B cell (primary cell): ENCODE measurements at regions not wholly inside any gene's neighbourhood (a gene's known extent, or its start where the extent isn't known, plus 50 kb on each side); places are given as distances from the start of the nearest gene placed in this dataset.

Source experiments
- ATAC-seq: fragments of 200-7000 bp; cut with Tn5 transposase; one replicate; pipeline ENCODE4 v1.10.0; 2021; ENCODE audit warnings: low read depth, mild to moderate bottlenecking, moderate number of reproducible peaks, moderate library complexity
- CTCF ChIA-PET: fragments of 350-600 bp; sonication (Branson Sonifier 250); formaldehyde crosslinking; loops from one replicate; lab custom pipeline; 2021; ENCODE audit warnings: antibody characterized with exemption, inconsistent platforms; lab: Charles Lee
- POLR2A ChIA-PET: fragments of 350-600 bp; sonication (Branson Sonifier 250); formaldehyde crosslinking; loops from one replicate; lab custom pipeline; 2021; ENCODE audit warnings: antibody characterized with exemption; lab: Charles Lee
- DNase-seq: peaks from one replicate; pipeline ENCODE4 v3.0.0; 2013
- H2AFZ ChIP-seq: 2 replicates; pipeline ENCODE4 v1.6.1; 2012; ENCODE audit warnings: mild to moderate bottlenecking, low read depth, low read length; ENCODE audit not compliant: insufficient read depth, poor library complexity, severe bottlenecking
- H3K27ac ChIP-seq, 2 donors: 1 replicate in 1 of 2; 2 replicates in 1 of 2; pipeline ENCODE4 v1.5.1; 2012 to 2013; ENCODE audit warnings: low read length in 2 of 2, mild to moderate bottlenecking in 2 of 2, moderate library complexity in 1 of 2
- H3K27me3 ChIP-seq, 4 experiments: fragments of 200-600 bp in 1 of 4; sonication (generic) in 1 of 4; replicated peaks in 1 of 4; 1 replicate in 2 of 4; 2 replicates in 2 of 4; pipeline versions ENCODE4 v1.6.1 to v1.7.0; 2013 to 2016; ENCODE audit warnings: low read length in 3 of 4, mild to moderate bottlenecking in 2 of 4, mixed read lengths in 1 of 4, moderate library complexity in 1 of 4; ENCODE audit not compliant: insufficient read depth in 4 of 4, control insufficient read depth in 3 of 4; ENCODE audit errors: control extremely low read depth in 1 of 4
- H3K36me3 ChIP-seq, 2 experiments: replicated peaks in 1 of 2; 1 replicate in 1 of 2; 2 replicates in 1 of 2; pipeline versions ENCODE4 v1.6.1 to v1.7.1; 2013; ENCODE audit warnings: low read length in 1 of 2; ENCODE audit not compliant: insufficient read depth in 2 of 2, control insufficient read depth in 1 of 2; ENCODE audit errors: control extremely low read depth in 1 of 2, extremely low read depth in 1 of 2
- H3K4me1 ChIP-seq, 2 donors: fragments of 200-600 bp in 1 of 2; sonication (generic) in 1 of 2; 1 replicate in 1 of 2; 2 replicates in 1 of 2; pipeline versions ENCODE4 v1.5.1 to v1.6.1; 2013 to 2017; ENCODE audit warnings: low read length in 2 of 2; ENCODE audit not compliant: control insufficient read depth in 2 of 2, insufficient read depth in 2 of 2
- H3K4me2 ChIP-seq: replicated peaks from 2 replicates; pipeline ENCODE3; 2012; ENCODE audit warnings: mild to moderate bottlenecking, low read depth, low read length; ENCODE audit not compliant: poor library complexity, severe bottlenecking
- H3K4me3 ChIP-seq, 5 experiments: fragments of 200-600 bp in 1 of 5; sonication (generic) in 1 of 5; 1 replicate in 3 of 5; 2 replicates in 2 of 5; pipeline versions ENCODE4 v1.5.1 to v1.7.0; 2011 to 2016; ENCODE audit warnings: low read length in 4 of 5, mild to moderate bottlenecking in 4 of 5, low read depth in 2 of 5, control low read depth in 1 of 5, moderate library complexity in 1 of 5; ENCODE audit not compliant: insufficient read depth in 1 of 5; ENCODE audit errors: control extremely low read depth in 1 of 5, extremely low read depth in 1 of 5
- H3K79me2 ChIP-seq: fragments of 200-600 bp; sonication (generic); one replicate; pipeline ENCODE4 v1.6.0; 2016; ENCODE audit warnings: low read length; ENCODE audit not compliant: control insufficient read depth, insufficient read depth
- H3K9ac ChIP-seq: fragments of 200-600 bp; sonication (generic); 2 replicates; pipeline ENCODE4 v1.6.1; 2017; ENCODE audit warnings: mild to moderate bottlenecking, low read length, moderate library complexity
- H3K9me3 ChIP-seq, 3 donors: one replicate each; pipeline versions ENCODE4 v1.6.1 to v1.7.1; 2013; ENCODE audit warnings: low read length in 2 of 3; ENCODE audit not compliant: control insufficient read depth in 2 of 3, insufficient read depth in 1 of 3; ENCODE audit errors: control extremely low read depth in 1 of 3
- H4K20me1 ChIP-seq: 2 replicates; pipeline ENCODE4 v1.6.0; 2012; ENCODE audit warnings: mild to moderate bottlenecking, low read length; ENCODE audit not compliant: insufficient read depth, control insufficient read depth, poor library complexity, severe bottlenecking
- H3K27ac Mint-ChIP-seq: one replicate; pipeline ENCODE4 v1.8.0; 2021; ENCODE audit warnings: mixed read lengths
- H3K27me3 Mint-ChIP-seq: one replicate; pipeline ENCODE4 v1.8.0; 2021; ENCODE audit warnings: mixed read lengths
- H3K4me1 Mint-ChIP-seq: one replicate; pipeline ENCODE4 v1.8.0; 2021; ENCODE audit warnings: mixed read lengths
- H3K4me3 Mint-ChIP-seq: one replicate; pipeline ENCODE4 v1.8.0; 2021; ENCODE audit warnings: mixed read lengths
- H3K9me3 Mint-ChIP-seq: one replicate; pipeline ENCODE4 v1.8.0; 2022; ENCODE audit warnings: mixed read lengths; ENCODE audit not compliant: insufficient read depth
- EZH2 ChIP-seq: IDR thresholded peaks from 2 replicates; pipeline ENCODE4 v1.6.1; 2012; ENCODE audit warnings: borderline replicate concordance, low read depth, mild to moderate bottlenecking, moderate library complexity, low read length; ENCODE audit not compliant: insufficient read depth, poor library complexity, severe bottlenecking
- WGBS: methylation state at CpG from one replicate; pipeline ENCODE4 v1.1.5; 2013; ENCODE audit warnings: missing lambda C conversion rate; ENCODE audit not compliant: insufficient coverage; 5-methylcytosine and 5-hydroxymethylcytosine counted together
- intact Hi-C: fragments of 100-400 bp; cut with micrococcal nuclease; formaldehyde crosslinking; loops from one replicate; pipeline ENCODE4 v1.10.0; 2022
- TF ChIP-seq, protein P1 (sequence below): fragments of 200-600 bp; IDR thresholded peaks from one replicate; pipeline ENCODE4 v1.8.0; 2022; ENCODE audit warnings: antibody characterized with exemption, mild to moderate bottlenecking

DNA sequence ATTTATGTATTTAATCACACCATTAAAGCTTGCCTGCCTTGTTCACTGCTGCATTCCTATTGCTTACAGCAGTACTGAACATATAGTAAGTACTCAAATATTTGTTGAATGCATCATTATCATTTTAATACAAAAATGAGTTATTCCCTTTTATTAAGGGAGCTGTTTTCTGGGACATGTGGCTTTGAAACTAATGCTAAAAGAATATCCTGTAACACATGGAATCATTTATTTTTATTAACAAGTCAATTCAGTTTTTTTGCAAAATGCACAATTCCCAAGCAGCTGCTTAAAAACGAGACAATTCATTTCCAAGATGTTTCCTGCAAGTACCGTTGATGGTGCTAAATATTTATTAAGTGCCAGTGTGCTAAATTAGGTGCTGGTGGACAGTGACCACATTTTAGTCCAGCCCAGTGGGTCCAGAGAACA, 148.3 kb upstream of the NR3C1 start:
- ATAC-seq, result no peak
- H3K27ac Mint-ChIP-seq, result no peak overlapping the region
- peaks cover 3% of the 10 kb centered on the region for H3K9me3 Mint-ChIP-seq
- H3K4me2 ChIP-seq, result no peak overlapping the region
- H3K27me3 Mint-ChIP-seq, result no peaks in the 10 kb centered on the region
- ChIA-PET POLR2A (no interaction called here), CTCF (no interaction called here)
- no peaks in the 10 kb centered on the region for H4K20me1 ChIP-seq
- no peaks in the 10 kb centered on the region for H3K9me3 ChIP-seq
- WGBS, result 80% methylated on average over 1 of the region's 2 CpGs
- no peak overlapping the region for H2AFZ ChIP-seq
- no peak overlapping the region for H3K4me3 Mint-ChIP-seq
- H3K27me3 ChIP-seq, result no peaks in the 10 kb centered on the region
- no peak for DNase-seq
- intact Hi-C loops, result no loop called here
- no peak overlapping the region for H3K27ac ChIP-seq
- TF ChIP-seq EZH2, result no peak
- TF ChIP-seq, protein P1, sequence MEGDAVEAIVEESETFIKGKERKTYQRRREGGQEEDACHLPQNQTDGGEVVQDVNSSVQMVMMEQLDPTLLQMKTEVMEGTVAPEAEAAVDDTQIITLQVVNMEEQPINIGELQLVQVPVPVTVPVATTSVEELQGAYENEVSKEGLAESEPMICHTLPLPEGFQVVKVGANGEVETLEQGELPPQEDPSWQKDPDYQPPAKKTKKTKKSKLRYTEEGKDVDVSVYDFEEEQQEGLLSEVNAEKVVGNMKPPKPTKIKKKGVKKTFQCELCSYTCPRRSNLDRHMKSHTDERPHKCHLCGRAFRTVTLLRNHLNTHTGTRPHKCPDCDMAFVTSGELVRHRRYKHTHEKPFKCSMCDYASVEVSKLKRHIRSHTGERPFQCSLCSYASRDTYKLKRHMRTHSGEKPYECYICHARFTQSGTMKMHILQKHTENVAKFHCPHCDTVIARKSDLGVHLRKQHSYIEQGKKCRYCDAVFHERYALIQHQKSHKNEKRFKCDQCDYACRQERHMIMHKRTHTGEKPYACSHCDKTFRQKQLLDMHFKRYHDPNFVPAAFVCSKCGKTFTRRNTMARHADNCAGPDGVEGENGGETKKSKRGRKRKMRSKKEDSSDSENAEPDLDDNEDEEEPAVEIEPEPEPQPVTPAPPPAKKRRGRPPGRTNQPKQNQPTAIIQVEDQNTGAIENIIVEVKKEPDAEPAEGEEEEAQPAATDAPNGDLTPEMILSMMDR, result no peak
- no peaks in the 10 kb centered on the region for H3K79me2 ChIP-seq
- H3K4me3 ChIP-seq, result no peak overlapping the region
- H3K36me3 ChIP-seq, result no peaks in the 10 kb centered on the region
- H3K4me1 ChIP-seq, result no peaks in the 10 kb centered on the region
- H3K9ac ChIP-seq, result no peak overlapping the region
- no peaks in the 10 kb centered on the region for H3K4me1 Mint-ChIP-seq

DNA sequence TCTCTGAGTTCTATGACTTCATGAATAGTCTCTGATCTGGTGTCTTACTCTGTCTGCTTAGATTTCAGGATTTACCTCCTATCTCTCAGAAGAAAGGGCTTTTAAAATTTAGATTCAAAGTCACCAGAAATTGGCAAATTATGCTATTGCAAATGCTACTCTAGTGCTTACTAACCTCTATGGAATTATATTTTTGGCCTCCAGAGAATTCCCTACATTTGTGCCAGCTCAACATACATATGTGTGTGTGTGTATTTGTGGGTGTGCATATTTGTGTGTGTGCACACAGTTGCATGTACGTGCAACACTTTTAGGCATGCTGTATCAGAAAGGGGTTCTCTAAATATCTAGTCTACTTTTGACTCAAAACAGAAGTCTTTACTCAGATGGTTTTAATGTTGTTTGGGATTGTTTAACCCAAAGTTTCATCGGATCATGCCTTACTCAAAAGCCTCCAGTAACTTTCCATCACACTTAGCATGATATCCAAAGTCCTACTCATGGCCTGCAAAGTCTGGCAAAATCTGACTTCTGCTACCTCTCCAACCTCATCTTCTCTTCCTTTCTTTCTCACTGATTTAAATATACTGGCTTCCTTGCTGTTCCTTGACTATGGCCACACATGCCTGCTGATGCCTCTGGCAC, 147.6 kb upstream of the NR3C1 start:
- intact Hi-C loops, result no loop called here
- POLR2A ChIA-PET, result no interaction called here
- Histone ChIP-seq H3K4me1 (no peaks in the 10 kb centered on the region), H3K27me3 (no peaks in the 10 kb centered on the region), H4K20me1 (no peaks in the 10 kb centered on the region), H3K9me3 (no peaks in the 10 kb centered on the region), H3K27ac (no peak overlapping the region), H3K9ac (no peak overlapping the region), H3K4me3 (no peak overlapping the region), H2AFZ (no peak overlapping the region), H3K36me3 (no peaks in the 10 kb centered on the region), H3K79me2 (no peaks in the 10 kb centered on the region), H3K4me2 (no peak overlapping the region)
- Mint-ChIP-seq H3K27ac (no peak overlapping the region), H3K4me3 (no peak overlapping the region), H3K4me1 (no peaks in the 10 kb centered on the region), H3K27me3 (no peaks in the 10 kb centered on the region), H3K9me3 (peaks cover 3% of the 10 kb centered on the region)
- no peak for DNase-seq
- TF ChIP-seq, protein P1, result no peak
- no peak for TF ChIP-seq EZH2
- CTCF ChIA-PET, result interaction anchor here (1.8 kb wide), 1 partner anchor 8 kb away, joined by 4 read pairs; no protein-coding TSS in a partner anchor
- ATAC-seq, result no peak
- WGBS, result no CpG with 5 or more reads among the region's 2 CpGs
